HG03097 (cell line): ENCODE measurements at regions not wholly inside any gene's neighbourhood (a gene's known extent, or its start where the extent isn't known, plus 50 kb on each side); places are given as distances from the start of the nearest gene placed in this dataset.
"Not testable (repeated sequence)": the region's sequence is repeated elsewhere in the genome, so short reads cannot be mapped to it uniquely, and the experiment has no call there.

Experiments used
- ATAC-seq: cut with Tn5 transposase; IDR thresholded peaks from one replicate; pipeline ENCODE4 v1.9.1; 2021; ENCODE audit not compliant: unreplicated experiment, low FRiP score

DNA sequence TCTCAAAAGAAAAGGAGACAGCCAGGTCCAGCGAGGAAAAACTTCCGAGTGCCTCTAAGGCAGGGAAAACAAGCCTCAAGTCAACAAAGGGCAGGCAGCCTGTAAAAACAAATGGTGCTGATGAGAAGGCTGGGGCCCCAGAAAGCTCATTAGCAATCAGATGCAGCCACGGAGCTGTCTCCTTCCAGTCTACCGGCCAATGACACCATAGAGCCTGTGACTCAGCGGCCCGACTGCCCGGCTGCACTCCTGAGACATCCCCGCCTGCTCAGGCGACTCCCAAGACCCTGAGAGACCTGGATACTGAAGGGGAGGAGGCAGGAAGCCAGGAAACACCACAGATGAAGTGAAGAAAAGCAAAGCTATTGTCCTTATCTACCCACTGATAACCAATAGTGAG lies 120.1 kb upstream of the HDDC2 start:
- no peak for ATAC-seq

DNA sequence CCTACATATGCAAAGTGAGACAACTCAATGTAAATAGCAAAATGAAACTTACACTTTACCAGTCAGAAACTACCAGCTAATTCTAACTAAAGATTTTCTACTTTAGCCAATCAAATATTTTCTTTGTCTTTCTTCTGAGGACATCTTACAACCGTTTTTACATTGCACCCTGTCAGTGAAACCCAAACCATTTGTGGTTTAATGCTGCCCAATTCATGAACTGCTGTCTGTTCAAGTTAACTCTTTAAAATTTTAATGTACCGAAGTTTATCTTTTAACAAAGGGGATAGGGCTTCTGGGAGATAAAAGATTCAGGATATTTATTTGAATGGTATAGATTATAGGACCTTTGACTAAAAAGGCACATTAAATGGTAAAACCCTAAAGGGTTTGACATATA lies 121.3 kb upstream of the HDDC2 start:
- no peak for ATAC-seq

DNA sequence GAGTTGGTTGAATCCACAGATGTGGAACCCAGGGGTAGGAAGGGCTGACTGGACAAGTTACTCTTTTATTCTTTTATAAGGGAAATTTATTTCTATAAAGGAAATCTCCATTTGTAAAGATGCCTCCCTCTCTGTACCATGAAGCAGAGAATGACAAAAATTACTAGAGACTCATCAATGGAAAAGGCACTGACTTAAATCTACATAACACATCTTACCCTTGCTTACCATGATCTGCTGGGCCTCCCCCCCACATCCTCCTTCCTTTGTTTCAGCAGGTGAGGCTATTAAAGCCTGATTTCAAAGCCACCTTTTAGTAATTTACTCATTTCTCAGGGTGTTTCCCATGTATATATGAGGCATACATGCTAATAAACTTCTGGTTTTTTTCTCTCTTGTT lies 130.2 kb upstream of the HDDC2 start:
- ATAC-seq, result no peak

DNA sequence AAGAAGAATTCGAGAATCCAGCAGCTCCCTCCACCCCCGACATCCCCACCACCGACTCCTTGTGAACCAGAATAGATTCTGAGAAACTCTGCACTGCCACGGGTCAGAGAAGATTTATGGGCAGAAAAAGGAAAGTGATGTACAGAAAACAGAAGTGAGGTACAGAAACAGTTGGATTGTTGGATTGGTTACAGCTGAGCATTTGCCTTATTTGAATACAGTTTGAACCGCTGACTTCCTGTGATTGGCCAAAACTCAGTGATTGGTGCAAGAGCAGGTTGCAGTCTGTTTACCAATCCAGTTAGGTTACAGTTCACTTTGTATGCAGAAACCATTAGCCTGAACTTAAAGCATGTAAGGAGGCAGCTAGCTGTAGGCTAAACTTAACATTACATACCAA lies 131.2 kb upstream of the HDDC2 start:
- ATAC-seq, result no peak

DNA sequence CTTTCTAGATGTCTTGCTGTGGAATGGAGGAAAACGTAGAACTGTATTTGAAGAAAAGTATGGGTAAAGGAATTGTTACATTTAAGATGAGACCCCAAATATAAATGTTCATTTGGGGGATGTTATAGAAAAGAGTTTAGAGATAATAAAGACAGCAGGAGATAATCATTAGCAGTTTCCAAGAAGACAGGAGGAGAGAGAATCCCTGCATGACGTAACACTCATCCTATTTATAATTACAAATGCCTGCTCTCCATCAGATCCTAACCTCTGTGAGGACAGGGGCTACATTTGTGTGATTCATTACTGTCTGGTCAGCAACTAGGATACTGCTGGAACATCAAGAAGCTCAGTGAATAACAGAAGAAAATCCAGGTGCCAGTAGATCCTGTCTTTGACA lies 133.0 kb upstream of the HDDC2 start:
- no peak for ATAC-seq

DNA sequence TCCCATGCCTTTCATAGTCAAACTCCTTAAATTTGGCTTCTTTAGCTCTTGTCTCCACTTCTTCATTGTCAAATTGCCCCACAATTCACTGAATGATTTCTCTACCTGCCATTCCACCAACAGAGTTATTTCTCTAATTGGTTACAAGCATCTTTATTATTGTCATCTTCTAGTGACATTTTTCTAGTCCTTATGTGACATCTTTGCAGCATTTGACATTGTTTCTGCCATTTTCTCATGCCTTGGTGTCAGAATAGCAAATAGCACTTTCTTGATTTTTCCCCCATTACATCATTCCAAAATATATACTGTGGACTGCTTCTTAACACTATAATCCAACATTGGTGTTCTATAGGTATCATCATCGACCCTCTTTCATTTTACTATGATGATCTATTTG lies 137.7 kb upstream of the HDDC2 start:
- no peak for ATAC-seq

DNA sequence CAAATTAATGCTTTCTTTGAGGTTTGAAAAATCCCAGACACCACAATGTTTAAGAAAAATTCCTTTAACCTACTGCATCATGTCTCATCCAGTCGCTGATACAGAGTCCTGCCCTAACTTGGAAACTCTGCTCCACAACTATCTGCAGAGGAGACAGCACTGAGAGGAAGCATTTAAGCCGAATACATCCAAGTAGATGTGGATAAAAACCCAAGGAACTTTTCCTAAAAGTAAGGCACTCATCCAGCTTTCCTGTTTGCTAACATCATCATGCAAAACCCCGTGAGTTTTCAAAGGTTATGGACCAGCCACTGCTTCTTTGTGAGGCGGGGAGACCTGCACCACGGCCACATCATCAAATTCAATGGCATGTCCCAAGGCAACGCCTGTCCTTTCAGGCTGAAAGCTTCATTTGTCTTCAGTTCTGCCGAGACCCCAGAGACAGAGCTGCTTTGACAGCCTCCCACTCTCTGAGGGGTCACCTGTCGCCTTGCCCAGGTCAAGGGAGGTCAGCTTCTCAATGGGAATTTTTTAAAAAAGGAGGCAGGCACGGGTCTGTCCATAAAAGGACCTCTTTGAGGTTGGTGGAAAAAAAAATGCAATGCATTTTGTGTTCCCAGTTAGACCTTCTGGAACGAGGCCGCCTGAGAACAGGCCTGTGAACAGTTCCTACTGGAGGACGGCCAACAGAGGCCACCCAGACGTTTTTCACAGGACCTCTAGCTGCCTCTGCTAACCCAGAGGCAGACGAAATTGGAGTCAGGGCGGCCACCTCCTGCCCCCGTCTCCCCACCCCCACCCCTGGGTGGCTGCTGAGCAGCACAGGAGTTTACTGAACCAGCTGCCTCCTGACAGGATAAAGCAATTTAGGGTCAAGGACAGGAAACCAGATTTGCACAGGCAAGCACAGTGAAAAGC lies 142.5 kb upstream of the HDDC2 start:
- no peak for ATAC-seq

DNA sequence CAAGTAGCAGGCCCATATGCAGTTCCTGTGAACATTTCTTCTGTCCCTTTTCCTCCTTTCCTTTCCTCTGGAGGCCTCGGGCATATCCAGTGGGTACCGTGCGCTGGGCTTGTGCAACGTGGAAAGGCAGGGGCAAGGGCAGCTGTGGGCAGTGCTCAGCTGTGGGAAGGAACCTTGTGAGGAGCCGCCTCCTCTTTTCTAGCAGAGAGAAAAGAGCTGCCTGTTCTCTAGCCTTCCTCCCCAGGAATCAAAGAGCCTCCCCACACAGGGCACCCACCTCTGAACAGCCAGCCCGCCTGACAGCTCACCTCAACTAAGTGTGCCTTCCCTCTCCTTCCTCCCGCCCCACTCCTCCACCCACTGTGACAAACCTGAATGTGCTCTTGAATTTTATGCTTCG lies 143.3 kb upstream of the HDDC2 start:
- no peak for ATAC-seq

DNA sequence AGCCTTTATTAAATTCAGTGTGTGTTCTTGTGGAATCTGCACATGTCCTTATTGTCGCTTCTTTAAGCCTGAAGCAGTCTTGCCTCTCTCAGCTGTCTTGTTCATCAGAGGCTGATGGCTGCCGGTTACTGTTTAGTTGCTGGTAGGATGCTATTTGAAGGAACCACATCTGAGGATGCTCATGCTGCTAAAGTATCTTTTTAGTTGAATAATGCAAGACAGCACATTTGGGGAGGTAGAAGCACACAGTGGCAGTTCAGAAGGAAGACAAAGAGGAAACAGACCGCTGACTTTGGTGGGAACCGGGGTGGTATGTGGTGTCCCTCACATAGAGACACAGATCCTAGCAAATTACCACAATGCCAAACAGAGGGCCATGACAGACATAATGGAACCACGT lies 144.2 kb upstream of the HDDC2 start:
- ATAC-seq, result no peak

DNA sequence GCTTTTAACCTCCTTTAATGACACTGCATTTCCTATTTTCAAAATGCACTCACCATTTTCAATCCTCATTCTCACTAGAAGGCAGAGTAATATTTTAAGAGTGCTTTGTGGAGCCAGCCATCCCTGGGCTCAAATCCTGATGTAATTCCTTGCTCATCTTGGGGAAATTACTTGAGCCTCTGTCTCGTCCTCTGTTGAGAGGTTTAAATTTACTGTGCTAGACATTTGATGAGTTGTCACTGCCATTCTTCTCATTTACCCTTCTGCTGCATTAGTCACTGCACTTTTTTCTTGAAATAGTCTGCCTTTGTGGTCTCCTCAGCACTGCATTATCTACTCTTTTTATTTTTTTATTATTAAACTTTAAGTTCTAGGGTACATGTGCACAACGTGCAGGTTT lies 150.0 kb upstream of the HDDC2 start:
- no peak for ATAC-seq

DNA sequence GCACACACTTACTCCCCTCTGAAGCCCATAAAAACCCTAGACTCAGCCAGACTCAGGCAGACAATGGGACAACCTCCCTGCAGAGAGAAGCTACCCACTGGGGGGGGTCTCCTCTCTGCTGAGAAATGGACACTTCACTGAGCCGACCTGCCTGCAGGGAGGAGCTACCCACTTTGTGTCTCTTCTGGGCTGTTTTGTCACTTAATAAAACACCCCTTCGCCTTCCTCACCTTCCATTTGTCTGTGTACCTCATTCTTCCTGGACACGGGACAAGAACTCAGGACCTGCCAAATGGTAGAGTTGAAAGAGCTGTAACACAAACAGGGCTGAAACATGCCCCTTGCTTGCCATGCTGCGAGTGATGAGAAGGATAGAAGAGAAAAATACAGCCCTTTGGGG lies 151.7 kb upstream of the HDDC2 start:
- ATAC-seq, result no peak

DNA sequence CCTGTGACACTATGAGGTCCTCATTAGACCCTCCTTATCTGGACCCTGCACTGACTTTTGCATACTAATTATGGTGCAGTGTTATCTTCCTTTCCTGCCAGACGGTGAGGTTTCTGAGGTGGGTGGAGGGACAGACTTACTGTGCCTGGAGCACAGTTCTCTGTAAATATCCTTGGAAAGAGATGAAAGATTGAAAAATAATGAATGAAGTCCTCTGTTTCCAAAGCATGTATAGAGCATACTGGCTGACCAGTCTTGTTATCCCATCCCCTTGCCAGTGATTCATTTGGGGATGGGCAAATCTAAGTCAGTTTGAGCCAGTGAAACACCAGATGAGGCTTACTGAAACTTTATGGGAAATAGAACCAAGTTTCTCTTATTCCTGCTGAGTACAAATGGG lies 152.6 kb upstream of the HDDC2 start:
- no peak for ATAC-seq

DNA sequence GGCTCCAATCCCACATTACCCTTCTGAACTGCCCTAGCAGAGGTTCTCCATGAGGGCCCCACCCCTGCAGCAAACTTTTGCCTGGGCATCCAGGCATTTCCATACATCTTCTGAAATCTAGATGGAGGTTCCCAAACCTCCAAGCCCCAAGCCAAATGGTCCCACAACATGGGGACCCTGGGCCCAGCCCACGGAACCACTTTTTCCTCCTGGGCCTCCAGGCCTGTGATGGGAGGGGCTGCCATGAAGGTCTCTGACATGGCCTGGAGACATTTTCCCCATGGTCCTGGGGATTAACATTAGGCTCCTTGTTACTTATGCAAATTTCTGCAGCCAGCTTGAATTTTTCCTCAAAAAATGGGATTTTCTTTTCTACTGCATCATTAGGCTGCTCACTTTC lies 156.7 kb upstream of the HDDC2 start:
- ATAC-seq, result not testable (repeated sequence)

DNA sequence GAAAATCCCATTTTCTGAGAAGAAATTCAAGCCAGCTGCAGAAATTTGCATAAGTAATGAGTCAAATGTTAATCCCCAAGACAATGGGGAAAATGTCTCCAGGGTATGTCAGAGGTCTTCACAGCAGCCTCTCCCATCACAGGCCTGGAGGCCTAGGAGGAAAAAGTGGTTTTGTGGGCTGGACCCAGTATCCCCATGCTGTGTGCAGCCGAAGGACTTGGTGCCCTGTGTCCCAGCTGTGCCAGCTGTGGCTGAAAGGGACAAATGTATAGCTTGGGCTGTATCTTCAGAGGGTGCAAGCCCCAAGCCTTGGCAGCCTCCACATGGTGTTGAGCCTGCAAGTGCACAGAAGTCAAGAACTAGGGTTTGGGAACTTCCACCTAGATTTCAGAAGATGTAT lies 163.6 kb upstream of the HDDC2 start:
- ATAC-seq, result not testable (repeated sequence)

DNA sequence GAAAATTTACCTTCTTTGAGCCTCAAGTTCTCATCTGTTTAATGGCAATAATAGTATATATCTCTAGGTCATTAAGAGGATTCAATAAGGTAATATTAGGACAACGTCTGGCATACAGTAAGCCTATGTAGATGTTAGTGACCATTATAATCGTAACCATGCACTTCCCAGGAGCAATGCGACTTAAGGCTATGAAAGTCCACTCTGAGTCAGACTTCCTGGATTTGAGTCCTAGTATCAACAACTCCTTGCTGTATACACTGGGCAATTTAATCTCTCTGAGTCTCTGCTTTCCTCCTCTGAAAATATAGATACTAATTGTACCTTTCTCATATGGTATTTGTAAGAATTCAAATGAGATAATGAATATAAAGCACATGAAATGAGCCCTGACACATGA lies 168.1 kb upstream of the HDDC2 start:
- no peak for ATAC-seq

DNA sequence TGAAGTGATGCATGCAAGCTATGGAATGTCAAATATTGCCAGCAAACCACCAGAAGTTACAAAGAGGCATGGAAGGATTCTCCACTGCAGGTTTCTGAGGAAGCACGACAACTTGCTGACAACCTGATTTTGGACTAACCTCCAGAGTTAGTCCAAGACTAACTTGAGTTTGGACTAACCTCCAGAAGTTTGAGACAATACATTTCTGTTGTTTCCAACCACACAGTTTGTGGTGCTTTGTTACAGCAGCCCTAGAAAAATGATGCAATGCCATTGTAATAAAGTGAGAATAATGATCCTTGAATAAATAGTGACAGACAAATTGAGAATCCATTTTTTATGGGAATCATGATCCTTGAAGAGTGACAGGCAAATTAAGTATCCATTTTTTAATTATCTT lies 169.9 kb upstream of the HDDC2 start:
- ATAC-seq, result no peak

DNA sequence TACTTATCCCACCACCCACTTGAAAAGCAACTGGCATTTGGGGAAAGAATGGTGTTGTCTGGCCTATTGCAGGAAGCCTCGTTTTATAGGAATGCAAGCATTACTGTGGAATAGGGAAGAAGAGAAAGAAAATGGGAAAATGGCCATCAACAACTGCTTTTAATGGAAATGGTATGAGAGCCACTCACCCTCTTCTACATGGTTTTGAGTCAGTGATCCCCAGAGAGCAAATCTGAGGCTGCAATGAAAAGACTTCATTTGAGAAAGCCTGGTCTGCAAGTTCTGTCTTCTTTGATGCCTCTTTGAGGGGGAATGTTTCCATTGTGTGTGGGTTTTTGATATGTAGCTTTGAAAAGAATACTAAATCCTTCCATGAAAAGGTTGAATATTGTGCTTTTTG lies 172.3 kb upstream of the HDDC2 start:
- ATAC-seq, result no peak

DNA sequence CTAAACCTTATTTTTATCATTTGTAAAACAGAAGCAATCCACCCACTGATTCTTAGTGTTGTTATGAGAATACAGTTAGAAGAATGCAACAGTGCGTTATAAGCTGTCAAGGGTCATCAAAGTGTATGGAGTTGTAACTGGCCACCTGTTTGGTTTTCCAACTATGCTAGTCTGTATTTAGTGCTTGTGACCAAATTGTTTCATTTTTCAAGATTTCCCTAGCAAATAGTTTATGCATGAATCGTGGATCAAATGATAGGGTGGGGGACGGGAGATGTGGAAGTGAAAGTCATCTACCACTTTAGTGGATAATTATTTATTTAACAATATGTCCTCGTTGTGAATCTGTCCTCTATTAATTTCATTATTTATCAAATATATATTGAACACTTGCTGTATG lies 175.4 kb upstream of the HDDC2 start:
- no peak for ATAC-seq

DNA sequence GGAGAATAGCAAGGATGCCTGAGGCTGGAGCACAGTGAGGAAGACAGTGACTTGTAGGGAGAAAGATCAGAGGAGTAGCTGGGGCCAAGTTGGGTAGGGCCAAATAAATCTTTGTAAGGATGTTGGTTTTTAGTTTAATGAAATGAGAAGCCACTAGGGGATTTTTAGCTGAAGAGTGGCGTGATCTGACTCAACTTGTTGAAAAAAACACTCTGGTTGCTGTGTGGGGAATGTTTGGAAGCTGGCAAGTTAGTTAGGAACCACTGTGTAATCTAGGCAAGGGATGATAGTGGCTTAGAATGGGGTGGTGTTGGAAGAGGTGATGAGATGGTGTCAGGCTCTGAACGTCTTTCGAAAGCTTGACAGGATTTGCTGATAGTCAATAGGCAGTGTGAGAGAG lies 176.1 kb upstream of the HDDC2 start:
- ATAC-seq, result no peak

DNA sequence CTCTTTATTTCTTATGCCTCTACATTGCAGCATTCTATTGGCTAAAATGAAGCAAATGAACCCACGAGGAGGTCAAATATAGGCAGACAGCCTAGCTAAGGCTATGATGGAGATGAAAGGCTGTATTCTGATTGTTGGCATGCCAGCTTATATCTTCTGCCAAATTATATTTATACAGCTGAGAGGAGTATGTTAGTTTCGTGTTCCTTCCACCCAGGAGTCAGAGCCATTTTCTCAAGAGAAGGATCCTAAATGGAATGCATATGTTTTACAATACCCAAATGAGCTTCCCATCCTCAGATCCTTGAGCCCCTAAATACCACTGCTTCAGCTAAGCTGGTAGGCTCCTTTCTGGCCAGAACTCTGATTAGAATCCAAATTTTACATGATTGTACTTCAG lies 178.4 kb upstream of the HDDC2 start:
- ATAC-seq, result no peak

DNA sequence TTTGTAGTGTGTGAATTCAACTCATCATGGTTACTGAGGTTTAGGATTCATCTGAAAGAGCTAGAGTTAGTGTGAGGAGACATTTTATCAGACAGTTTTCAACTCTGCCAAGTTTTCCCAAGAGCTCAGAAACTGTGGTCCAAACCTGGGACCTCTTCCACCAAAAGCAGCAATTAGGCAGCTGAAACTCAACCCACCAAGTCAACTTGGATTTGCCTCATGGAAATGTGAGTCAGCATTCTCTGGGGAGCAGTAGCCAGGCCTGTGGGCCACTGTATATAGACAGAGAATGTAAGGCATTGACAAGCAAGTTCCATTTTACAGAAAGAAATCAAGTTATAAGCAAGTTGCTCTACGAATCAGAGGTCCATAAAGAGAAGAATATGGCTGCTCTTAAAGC lies 178.8 kb upstream of the HDDC2 start:
- no peak for ATAC-seq

DNA sequence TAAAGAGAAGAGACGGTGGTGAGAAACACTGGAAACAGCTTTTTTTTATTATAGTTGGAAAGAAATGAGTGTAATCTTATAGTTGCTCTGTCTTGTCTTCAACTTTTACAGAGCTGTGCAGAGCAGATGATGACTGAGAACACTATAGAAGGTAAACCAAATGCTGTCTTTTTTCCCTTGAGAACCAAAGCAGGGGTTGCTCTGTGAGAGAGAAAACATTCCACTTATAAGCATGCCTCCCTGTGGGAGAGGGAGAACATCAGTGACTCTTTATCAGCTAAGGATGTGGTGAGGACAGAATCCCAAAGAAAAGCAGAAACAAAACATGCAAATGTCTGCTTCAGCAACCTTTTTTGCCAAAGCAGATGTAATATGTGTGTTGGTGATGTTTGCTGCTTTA lies 179.3 kb upstream of the HDDC2 start:
- no peak for ATAC-seq

DNA sequence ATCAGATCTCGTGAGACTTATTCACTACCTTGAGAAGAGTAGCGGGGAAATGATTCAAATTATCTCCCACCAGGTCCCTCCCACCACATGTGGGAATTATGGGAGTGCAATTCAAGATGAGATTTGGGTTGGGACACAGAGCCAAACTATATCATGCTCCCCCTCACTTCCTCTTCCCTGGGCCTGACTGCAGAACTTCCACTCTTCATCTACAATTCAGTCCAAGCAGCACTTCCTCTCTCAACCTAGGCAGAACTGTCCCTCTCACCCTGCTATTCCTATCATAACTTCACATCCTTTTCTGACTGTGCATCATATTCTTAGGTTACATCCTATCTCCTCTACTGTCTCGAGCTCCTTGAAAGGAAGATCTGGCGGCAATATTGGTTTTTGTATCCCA lies 184.0 kb upstream of the HDDC2 start:
- no peak for ATAC-seq
